HCT116 (cell line): ENCODE measurements at regions not wholly inside any gene's neighbourhood (a gene's known extent, or its start where the extent isn't known, plus 50 kb on each side); places are given as distances from the start of the nearest gene placed in this dataset.

Experiments used
- ATAC-seq: fragments of 200-7000 bp; cut with Tn5 transposase; 2 replicates; pipeline ENCODE4 v1.9.1; 2020; ENCODE audit warnings: mild to moderate bottlenecking, moderate library complexity
- BruUV-seq: library from RNA; stranded (reverse); fragments of 400-500 nt; replicated peaks from 2 replicates; lab custom pipeline; 2021; lab: Mats Ljungman, UMichigan
- CTCF ChIA-PET: fragments of 300-600 bp; sonication (Branson Sonifier 250); formaldehyde crosslinking; loops from one replicate; lab custom pipeline; 2021; ENCODE audit warnings: antibody characterized with exemption; lab: Charles Lee
- POLR2A ChIA-PET: fragments of 300-600, 350-600 bp; sonication (Branson Sonifier 250); formaldehyde crosslinking; loops from one replicate; lab custom pipeline; 2021; ENCODE audit warnings: antibody characterized with exemption; lab: Charles Lee
- RAD21 ChIA-PET, 2 experiments: fragments of 300-600 bp; sonication (Branson Sonifier 250); formaldehyde crosslinking; loops; one replicate each; lab custom pipeline; 2023; ENCODE audit warnings: low total read pairs in 2 of 2; ENCODE audit not compliant: uncharacterized antibody in 2 of 2, unreplicated experiment in 2 of 2, low non-redundant PET in 1 of 2; lab: Charles Lee
- DNase-seq: peaks from one replicate; pipeline ENCODE4 v3.0.0-alpha.2; 2010; ENCODE audit warnings: low read depth, low spot score
- H2AFZ ChIP-seq: fragments of 200-600 bp; shearing (Covaris generic), sonication (generic); 2 replicates; pipeline ENCODE4 v1.6.1; 2017; ENCODE audit warnings: low read depth, mixed run types, mixed read lengths, antibody characterized with exemption, low read length; ENCODE audit not compliant: poor library complexity, severe bottlenecking
- H3K27ac ChIP-seq: 2 replicates; pipeline ENCODE4 v1.5.1; 2012; ENCODE audit warnings: low read depth, low read length
- H3K27me3 ChIP-seq: fragments of 200-600 bp; sonication (generic); 2 replicates; pipeline ENCODE4 v1.6.1; 2016; ENCODE audit warnings: mixed run types, low read length, mixed read lengths; ENCODE audit not compliant: insufficient read depth
- H3K36me3 ChIP-seq, 2 experiments: fragments of 200-500 bp in 1 of 2; fragments of 200-600 bp in 1 of 2; sonication (Bioruptor generic) in 1 of 2; sonication (generic) in 1 of 2; 2 replicates each; pipeline versions ENCODE4 v1.5.1 to v1.6.1; 2014 to 2016; ENCODE audit warnings: low read length in 2 of 2, inconsistent platforms in 1 of 2, mixed read lengths in 1 of 2, mixed run types in 1 of 2; ENCODE audit not compliant: insufficient read depth in 2 of 2, control insufficient read depth in 1 of 2
- H3K4me1 ChIP-seq, 2 experiments: fragments of 200-600 bp in 1 of 2; sonication (generic) in 1 of 2; 2 replicates each; pipeline versions ENCODE4 v1.5.1 to v1.6.1; 2012 to 2017; ENCODE audit warnings: low read length in 2 of 2, inconsistent platforms in 1 of 2, mild to moderate bottlenecking in 1 of 2, mixed read lengths in 1 of 2, mixed run types in 1 of 2, moderate library complexity in 1 of 2; ENCODE audit not compliant: insufficient read depth in 2 of 2, control insufficient read depth in 1 of 2
- H3K4me2 ChIP-seq: fragments of 200-600 bp; sonication (generic); 2 replicates; pipeline ENCODE4 v1.6.1; 2017; ENCODE audit warnings: mixed run types, low read length, mixed read lengths
- H3K4me3 ChIP-seq, 2 experiments: fragments of 200-600 bp in 1 of 2; sonication (generic) in 1 of 2; replicated peaks in 1 of 2; 2 replicates each; pipeline ENCODE4 v1.5.1; 2011 to 2016; ENCODE audit warnings: low read length in 2 of 2, control low read depth in 1 of 2, low read depth in 1 of 2, mild to moderate bottlenecking in 1 of 2, mixed read lengths in 1 of 2, mixed run types in 1 of 2
- H3K79me2 ChIP-seq: fragments of 200-600 bp; sonication (generic); 2 replicates; pipeline ENCODE4 v1.6.1; 2017; ENCODE audit warnings: mild to moderate bottlenecking, mixed run types, low read length, moderate library complexity, mixed read lengths; ENCODE audit not compliant: insufficient read depth
- H3K9ac ChIP-seq: fragments of 200-600 bp; sonication (generic); 2 replicates; pipeline ENCODE4 v1.6.1; 2016; ENCODE audit warnings: low read length, mixed read lengths
- H3K9me2 ChIP-seq: fragments of 200-600 bp; sonication (generic), shearing (Covaris generic); 2 replicates; pipeline ENCODE4 v1.6.1; 2017; ENCODE audit warnings: mixed run types, mild to moderate bottlenecking, moderate library complexity; ENCODE audit not compliant: insufficient read depth
- H3K9me3 ChIP-seq, 2 experiments: fragments of 200-500 bp in 1 of 2; fragments of 200-600 bp in 1 of 2; sonication (Bioruptor generic) in 1 of 2; sonication (generic) in 1 of 2; 2 replicates each; pipeline ENCODE4 v1.6.1; 2014 to 2017; ENCODE audit warnings: low read length in 2 of 2, mixed read lengths in 2 of 2, inconsistent platforms in 1 of 2, low read depth in 1 of 2, mild to moderate bottlenecking in 1 of 2, mixed run types in 1 of 2, moderate library complexity in 1 of 2; ENCODE audit not compliant: control insufficient read depth in 1 of 2, insufficient read depth in 1 of 2
- H4K20me1 ChIP-seq: fragments of 200-600 bp; sonication (generic), shearing (Covaris generic); 2 replicates; pipeline ENCODE4 v1.6.1; 2017; ENCODE audit warnings: mixed run types, mild to moderate bottlenecking, moderate library complexity; ENCODE audit not compliant: insufficient read depth
- CEBPB ChIP-seq: IDR thresholded peaks from 2 replicates; pipeline ENCODE4 v1.6.1; 2012; ENCODE audit warnings: low read depth
- EGR1 ChIP-seq: IDR thresholded peaks from 2 replicates; pipeline ENCODE4 v1.6.1; 2012; ENCODE audit warnings: low read depth
- ELF1 ChIP-seq: IDR thresholded peaks from 2 replicates; pipeline ENCODE4 v1.6.1; 2012; ENCODE audit warnings: low read depth, borderline replicate concordance
- JUND ChIP-seq: IDR thresholded peaks from 2 replicates; pipeline ENCODE4 v1.6.1; 2012
- POLR2A ChIP-seq: IDR thresholded peaks from 2 replicates; pipeline ENCODE4 v1.7.0; 2011; ENCODE audit warnings: borderline replicate concordance; ENCODE audit not compliant: insufficient read depth, insufficient read length; ENCODE audit errors: extremely low read depth
- POLR2AphosphoS5 ChIP-seq: IDR thresholded peaks from 2 replicates; pipeline ENCODE4 v1.6.1; 2011; ENCODE audit warnings: mild to moderate bottlenecking, low read depth, low read length, moderate library complexity
- RAD21 ChIP-seq: IDR thresholded peaks from 2 replicates; pipeline ENCODE4 v1.6.1; 2012; ENCODE audit warnings: low read depth, mild to moderate bottlenecking
- SIN3A ChIP-seq: IDR thresholded peaks from 2 replicates; pipeline ENCODE4 v1.6.1; 2012; ENCODE audit warnings: low read depth
- SRF ChIP-seq: IDR thresholded peaks from 2 replicates; pipeline ENCODE4 v1.6.1; 2012; ENCODE audit warnings: low read depth
- TCF7L2 ChIP-seq: IDR thresholded peaks from 2 replicates; pipeline ENCODE4 v1.7.0; 2011; ENCODE audit warnings: borderline replicate concordance, inconsistent platforms; ENCODE audit not compliant: insufficient read depth, insufficient read length; ENCODE audit errors: extremely low read depth
- intact Hi-C: fragments of 100-400 bp; cut with micrococcal nuclease; formaldehyde crosslinking; loops from 2 replicates; pipeline ENCODE4 v1.10.0; 2022
- TF ChIP-seq, protein P1 (sequence below): IDR thresholded peaks from 2 replicates; pipeline ENCODE4 v1.6.1; 2012
- TF ChIP-seq, protein P2 (sequence below), 3 experiments: fragments of 200-600 bp in 1 of 3; sonication (generic) in 1 of 3; IDR thresholded peaks in 2 of 3; conservative IDR thresholded peaks in 1 of 3; 2 replicates each; pipeline ENCODE4 v1.5.1; 2012 to 2017; ENCODE audit warnings: low read depth in 2 of 3, low read length in 2 of 3, antibody characterized with exemption in 1 of 3, borderline replicate concordance in 1 of 3, control low read depth in 1 of 3, mild to moderate bottlenecking in 1 of 3, mixed read lengths in 1 of 3, mixed run types in 1 of 3, moderate library complexity in 1 of 3; ENCODE audit not compliant: insufficient read depth in 1 of 3
- TF ChIP-seq, protein P3 (sequence below): IDR thresholded peaks from 2 replicates; pipeline ENCODE4 v1.6.1; 2011; ENCODE audit warnings: mild to moderate bottlenecking, low read length, moderate library complexity; ENCODE audit not compliant: insufficient replicate concordance; ENCODE audit errors: extremely low read depth

DNA sequence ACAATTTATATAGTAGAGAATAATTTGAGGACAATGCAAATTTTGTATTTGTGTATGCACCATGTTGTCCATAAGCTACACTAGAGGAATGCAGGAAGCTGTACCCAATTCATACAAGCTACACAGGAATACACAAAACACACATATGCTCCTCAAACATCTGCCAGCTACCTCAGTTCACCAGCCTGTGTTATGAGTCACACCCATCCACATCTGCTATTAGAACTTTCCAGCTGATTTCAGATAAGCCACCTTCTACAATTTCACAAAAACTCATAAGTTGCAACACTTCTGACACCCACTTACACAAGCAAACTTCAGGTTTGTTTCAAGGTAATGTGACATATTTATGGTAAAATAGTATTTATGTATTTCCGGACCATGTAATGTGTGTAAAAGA is 438.9 kb downstream of the SATB2 start:
- Histone ChIP-seq H4K20me1 (no peaks in the 10 kb centered on the region), H3K36me3 (no peaks in the 10 kb centered on the region), H3K9me3 (no peaks in the 10 kb centered on the region), H3K27ac (no peak overlapping the region), H3K4me3 (no peak overlapping the region), H3K27me3 (no peaks in the 10 kb centered on the region), H3K79me2 (no peaks in the 10 kb centered on the region), H3K9ac (no peak overlapping the region), H3K4me1 (no peaks in the 10 kb centered on the region), H3K9me2 (no peaks in the 10 kb centered on the region), H3K4me2 (no peak overlapping the region), H2AFZ (no peak overlapping the region)
- intact Hi-C loops: no loop called here
- ChIA-PET CTCF (interaction anchor here (1.2 kb wide), 1 partner anchor 12 kb away, joined by 3 read pairs; no protein-coding TSS in a partner anchor), POLR2A (interaction anchor here (0.6 kb wide), 1 partner anchor 148 kb away, joined by 3 read pairs; no protein-coding TSS in a partner anchor), RAD21 (no interaction called here)
- no peak for TF ChIP-seq POLR2A
- TF ChIP-seq SRF: no peak
- TF ChIP-seq, protein P1, sequence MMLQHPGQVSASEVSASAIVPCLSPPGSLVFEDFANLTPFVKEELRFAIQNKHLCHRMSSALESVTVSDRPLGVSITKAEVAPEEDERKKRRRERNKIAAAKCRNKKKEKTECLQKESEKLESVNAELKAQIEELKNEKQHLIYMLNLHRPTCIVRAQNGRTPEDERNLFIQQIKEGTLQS: no peak
- TF ChIP-seq, protein P2, sequence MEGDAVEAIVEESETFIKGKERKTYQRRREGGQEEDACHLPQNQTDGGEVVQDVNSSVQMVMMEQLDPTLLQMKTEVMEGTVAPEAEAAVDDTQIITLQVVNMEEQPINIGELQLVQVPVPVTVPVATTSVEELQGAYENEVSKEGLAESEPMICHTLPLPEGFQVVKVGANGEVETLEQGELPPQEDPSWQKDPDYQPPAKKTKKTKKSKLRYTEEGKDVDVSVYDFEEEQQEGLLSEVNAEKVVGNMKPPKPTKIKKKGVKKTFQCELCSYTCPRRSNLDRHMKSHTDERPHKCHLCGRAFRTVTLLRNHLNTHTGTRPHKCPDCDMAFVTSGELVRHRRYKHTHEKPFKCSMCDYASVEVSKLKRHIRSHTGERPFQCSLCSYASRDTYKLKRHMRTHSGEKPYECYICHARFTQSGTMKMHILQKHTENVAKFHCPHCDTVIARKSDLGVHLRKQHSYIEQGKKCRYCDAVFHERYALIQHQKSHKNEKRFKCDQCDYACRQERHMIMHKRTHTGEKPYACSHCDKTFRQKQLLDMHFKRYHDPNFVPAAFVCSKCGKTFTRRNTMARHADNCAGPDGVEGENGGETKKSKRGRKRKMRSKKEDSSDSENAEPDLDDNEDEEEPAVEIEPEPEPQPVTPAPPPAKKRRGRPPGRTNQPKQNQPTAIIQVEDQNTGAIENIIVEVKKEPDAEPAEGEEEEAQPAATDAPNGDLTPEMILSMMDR (IDR thresholded peaks at IDR 0.05 in 2 of 3, conservative IDR thresholded peaks at IDR 0.05 in 1 of 3; ENCODE audit: borderline replicate concordance in 1 of 3, insufficient read depth in 1 of 3, low read depth in 2 of 3, low read length in 2 of 3): no peak
- no peak for TF ChIP-seq TCF7L2
- no peak for TF ChIP-seq EGR1
- no peak for TF ChIP-seq CEBPB
- TF ChIP-seq JUND: no peak
- no peak for TF ChIP-seq RAD21
- TF ChIP-seq, protein P3, sequence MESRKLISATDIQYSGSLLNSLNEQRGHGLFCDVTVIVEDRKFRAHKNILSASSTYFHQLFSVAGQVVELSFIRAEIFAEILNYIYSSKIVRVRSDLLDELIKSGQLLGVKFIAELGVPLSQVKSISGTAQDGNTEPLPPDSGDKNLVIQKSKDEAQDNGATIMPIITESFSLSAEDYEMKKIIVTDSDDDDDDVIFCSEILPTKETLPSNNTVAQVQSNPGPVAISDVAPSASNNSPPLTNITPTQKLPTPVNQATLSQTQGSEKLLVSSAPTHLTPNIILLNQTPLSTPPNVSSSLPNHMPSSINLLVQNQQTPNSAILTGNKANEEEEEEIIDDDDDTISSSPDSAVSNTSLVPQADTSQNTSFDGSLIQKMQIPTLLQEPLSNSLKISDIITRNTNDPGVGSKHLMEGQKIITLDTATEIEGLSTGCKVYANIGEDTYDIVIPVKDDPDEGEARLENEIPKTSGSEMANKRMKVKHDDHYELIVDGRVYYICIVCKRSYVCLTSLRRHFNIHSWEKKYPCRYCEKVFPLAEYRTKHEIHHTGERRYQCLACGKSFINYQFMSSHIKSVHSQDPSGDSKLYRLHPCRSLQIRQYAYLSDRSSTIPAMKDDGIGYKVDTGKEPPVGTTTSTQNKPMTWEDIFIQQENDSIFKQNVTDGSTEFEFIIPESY: no peak
- TF ChIP-seq ELF1: no peak
- TF ChIP-seq POLR2AphosphoS5: no peak
- TF ChIP-seq SIN3A: no peak
- DNase-seq: no peak
- ATAC-seq: no peak
- BruUV-seq: no TSS peak
